ENCODE measurements at regions not wholly inside any gene's neighbourhood (a gene's known extent, or its start where the extent isn't known, plus 50 kb on each side); places are given as distances from the start of the nearest gene placed in this dataset.

- TF ChIP-seq POLR2AphosphoS5 (IDR thresholded peaks at IDR 0.05): no peak
- TF ChIP-seq CTCF (IDR thresholded peaks at IDR 0.05 in 8 of 11, conservative IDR thresholded peaks at IDR 0.05 in 3 of 11): no peak
- no peak for TF ChIP-seq POLR2A (IDR thresholded peaks at IDR 0.05)
These were observed 360.5 kb downstream of the HLX start for GRCh38 chr1:221239792-221240191.

All from spleen (tissue), 7 donors.